ENCODE measurements at regions not wholly inside any gene's neighbourhood (a gene's known extent, or its start where the extent isn't known, plus 50 kb on each side); places are given as distances from the start of the nearest gene placed in this dataset.

DNA sequence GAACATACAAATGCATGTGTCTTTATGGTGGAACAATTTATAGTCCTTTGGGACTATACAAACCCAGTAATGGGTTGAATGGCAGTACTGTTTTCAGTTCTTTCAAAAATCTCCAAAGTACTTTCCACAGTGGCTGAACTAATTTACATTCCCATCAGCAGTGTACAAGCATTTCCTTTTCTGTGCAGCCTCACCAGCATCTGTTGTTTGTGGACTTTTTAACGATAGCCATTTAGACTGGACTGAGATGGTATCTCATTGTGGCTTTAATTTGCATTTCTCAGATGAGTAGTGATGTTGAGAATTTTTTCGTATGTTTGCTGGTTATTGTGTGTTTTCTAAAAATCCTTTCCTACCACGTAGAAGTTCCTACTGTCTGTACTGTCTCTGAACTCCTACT is 327.2 kb upstream of the ZFP64 start:
- DNase-seq: no peak
- no peak overlapping the region for H3K27ac ChIP-seq
- WGBS, 2 donors: 55% methylated on average over 3 of the region's 3 CpGs
- H3K4me3 ChIP-seq (replicated peaks in 1 of 3): no peak overlapping the region
- no peaks in the 10 kb centered on the region for H3K4me1 ChIP-seq
- no peak for TF ChIP-seq POLR2A (IDR thresholded peaks at IDR 0.05)
- TF ChIP-seq, protein P1, sequence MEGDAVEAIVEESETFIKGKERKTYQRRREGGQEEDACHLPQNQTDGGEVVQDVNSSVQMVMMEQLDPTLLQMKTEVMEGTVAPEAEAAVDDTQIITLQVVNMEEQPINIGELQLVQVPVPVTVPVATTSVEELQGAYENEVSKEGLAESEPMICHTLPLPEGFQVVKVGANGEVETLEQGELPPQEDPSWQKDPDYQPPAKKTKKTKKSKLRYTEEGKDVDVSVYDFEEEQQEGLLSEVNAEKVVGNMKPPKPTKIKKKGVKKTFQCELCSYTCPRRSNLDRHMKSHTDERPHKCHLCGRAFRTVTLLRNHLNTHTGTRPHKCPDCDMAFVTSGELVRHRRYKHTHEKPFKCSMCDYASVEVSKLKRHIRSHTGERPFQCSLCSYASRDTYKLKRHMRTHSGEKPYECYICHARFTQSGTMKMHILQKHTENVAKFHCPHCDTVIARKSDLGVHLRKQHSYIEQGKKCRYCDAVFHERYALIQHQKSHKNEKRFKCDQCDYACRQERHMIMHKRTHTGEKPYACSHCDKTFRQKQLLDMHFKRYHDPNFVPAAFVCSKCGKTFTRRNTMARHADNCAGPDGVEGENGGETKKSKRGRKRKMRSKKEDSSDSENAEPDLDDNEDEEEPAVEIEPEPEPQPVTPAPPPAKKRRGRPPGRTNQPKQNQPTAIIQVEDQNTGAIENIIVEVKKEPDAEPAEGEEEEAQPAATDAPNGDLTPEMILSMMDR (IDR thresholded peaks at IDR 0.05): no peak
- intact Hi-C loops (cut with DNase I): no loop called here
- no peaks in the 10 kb centered on the region for H3K9me3 ChIP-seq
- no peaks in the 10 kb centered on the region for H3K36me3 ChIP-seq
- no peaks in the 10 kb centered on the region for H3K27me3 ChIP-seq

DNA sequence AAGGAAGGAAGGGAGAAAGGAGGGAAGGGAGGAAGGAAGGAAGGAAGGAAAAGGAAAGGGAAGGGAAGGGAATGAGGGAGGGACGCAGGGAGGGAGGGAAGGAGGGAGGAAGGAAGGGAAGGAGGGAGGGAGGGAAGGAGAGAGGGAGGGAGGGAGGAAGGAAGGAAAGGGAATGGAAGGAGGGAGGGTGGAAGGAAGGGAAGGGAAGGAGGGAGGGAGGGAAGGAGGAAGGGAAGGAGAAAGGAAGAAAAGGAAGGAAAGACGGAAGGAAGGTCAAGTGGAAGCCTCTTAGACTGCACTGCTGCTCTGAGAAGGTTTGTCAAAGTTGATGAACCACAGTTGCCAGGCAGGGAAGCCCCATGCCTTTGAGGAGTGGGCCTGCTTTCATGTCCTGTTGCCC is 324.3 kb upstream of the ZFP64 start:
- Histone ChIP-seq H3K9me3 (no peaks in the 10 kb centered on the region), H3K36me3 (no peaks in the 10 kb centered on the region), H3K4me3 (replicated peaks in 1 of 3) (no peak overlapping the region), H3K27me3 (no peaks in the 10 kb centered on the region), H3K27ac (no peak overlapping the region), H3K4me1 (no peaks in the 10 kb centered on the region)
- 61 to 68% methylated on average over 2 of the region's 2 CpGs for WGBS, 2 donors
- TF ChIP-seq POLR2A (IDR thresholded peaks at IDR 0.05): no peak
- TF ChIP-seq, protein P1 (IDR thresholded peaks at IDR 0.05): no peak
- intact Hi-C loops (cut with DNase I): no loop called here
- no peak for DNase-seq

DNA sequence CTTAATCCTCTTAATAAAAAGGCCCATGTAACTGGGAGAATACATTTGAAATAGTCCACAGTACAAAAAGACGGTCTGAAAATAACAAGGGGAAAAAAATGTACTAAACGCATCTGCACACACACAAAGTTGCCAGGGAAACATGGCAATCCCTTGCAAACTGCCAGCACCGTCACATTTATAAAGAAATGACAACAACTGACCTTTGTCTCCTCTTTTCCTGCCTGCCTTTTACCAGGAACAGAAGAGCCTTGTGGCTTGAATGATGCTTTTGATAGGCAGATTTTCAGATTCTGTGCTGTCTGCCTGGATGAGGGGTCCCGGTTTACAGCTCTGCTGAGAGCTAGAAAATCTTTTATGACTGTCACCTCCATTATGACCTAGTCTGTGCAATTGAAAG is 308.6 kb upstream of the ZFP64 start:
- TF ChIP-seq, protein P1 (IDR thresholded peaks at IDR 0.05): no peak
- no peak for TF ChIP-seq POLR2A (IDR thresholded peaks at IDR 0.05)
- intact Hi-C loops (cut with DNase I): no loop called here
- Histone ChIP-seq H3K4me3 (replicated peaks in 1 of 3) (no peak overlapping the region), H3K9me3 (no peaks in the 10 kb centered on the region), H3K36me3 (no peaks in the 10 kb centered on the region), H3K27me3 (no peaks in the 10 kb centered on the region), H3K27ac (no peak overlapping the region), H3K4me1 (no peaks in the 10 kb centered on the region)
- DNase-seq: no peak
- 61 to 68% methylated on average over 4 of the region's 4 CpGs for WGBS, 2 donors

DNA sequence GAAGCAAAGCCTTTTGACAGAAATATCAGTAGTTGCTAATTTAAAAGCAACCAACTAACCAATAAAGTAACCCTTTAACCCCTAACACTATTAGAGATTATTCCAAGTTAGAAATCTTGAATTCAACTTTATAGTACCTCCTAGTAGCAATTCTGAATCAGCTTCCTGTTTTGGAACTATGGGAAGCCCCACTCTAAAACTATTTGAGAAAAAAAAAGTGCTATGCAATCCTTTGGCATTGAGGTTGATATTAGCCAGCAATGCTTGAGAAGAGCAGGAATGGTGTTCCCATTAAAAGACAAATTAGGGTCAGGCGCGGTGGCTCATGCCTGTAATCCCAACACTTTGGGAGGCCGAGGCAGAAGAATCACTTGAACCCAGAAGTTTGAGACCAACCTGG is 306.2 kb upstream of the ZFP64 start:
- H3K4me3 ChIP-seq (replicated peaks in 1 of 3): no peak overlapping the region
- intact Hi-C loops (cut with DNase I): no loop called here
- no peaks in the 10 kb centered on the region for H3K4me1 ChIP-seq
- no peak for DNase-seq
- H3K36me3 ChIP-seq: no peaks in the 10 kb centered on the region
- no peaks in the 10 kb centered on the region for H3K27me3 ChIP-seq
- no peak for TF ChIP-seq POLR2A (IDR thresholded peaks at IDR 0.05)
- TF ChIP-seq, protein P1 (IDR thresholded peaks at IDR 0.05): no peak
- 87 to 89% methylated on average over 3 of the region's 3 CpGs for WGBS, 2 donors
- no peak overlapping the region for H3K27ac ChIP-seq
- no peaks in the 10 kb centered on the region for H3K9me3 ChIP-seq

DNA sequence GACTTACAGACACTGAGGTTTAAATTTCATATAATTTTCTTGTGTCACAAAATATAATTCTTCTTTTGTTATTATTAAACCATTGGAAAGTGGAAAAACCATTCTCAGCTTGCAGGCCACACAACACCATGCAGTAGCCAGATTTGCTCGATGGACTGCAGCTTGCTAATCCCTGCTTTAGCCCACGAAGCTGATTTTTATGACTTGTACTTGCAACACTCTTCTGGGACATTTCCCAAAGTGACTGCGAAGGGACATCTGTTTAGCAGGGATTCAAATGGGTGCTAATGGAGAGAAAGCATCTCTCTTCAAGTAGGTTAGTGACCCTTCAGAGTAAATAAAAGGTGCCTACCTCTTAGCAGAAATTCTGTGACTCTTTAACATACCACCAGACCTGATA is 304.6 kb upstream of the ZFP64 start:
- DNase-seq: no peak
- WGBS, 2 donors: 76 to 77% methylated on average over 3 of the region's 3 CpGs
- Histone ChIP-seq H3K4me3 (replicated peaks in 1 of 3) (no peak overlapping the region), H3K36me3 (no peaks in the 10 kb centered on the region), H3K27me3 (no peaks in the 10 kb centered on the region), H3K4me1 (no peaks in the 10 kb centered on the region), H3K9me3 (no peaks in the 10 kb centered on the region), H3K27ac (no peak overlapping the region)
- TF ChIP-seq, protein P1 (IDR thresholded peaks at IDR 0.05): no peak
- TF ChIP-seq POLR2A (IDR thresholded peaks at IDR 0.05): no peak
- intact Hi-C loops (cut with DNase I): no loop called here
